ENCODE measurements at regions not wholly inside any gene's neighbourhood (a gene's known extent, or its start where the extent isn't known, plus 50 kb on each side); places are given as distances from the start of the nearest gene placed in this dataset.

- in situ Hi-C loops (cut with HindIII; ENCODE audit: low pct_ligation_motif_present, low pct_unique_long_range_greater_than_20kb, low sequenced_read_pairs) = no loop called here
- no peak for DNase-seq
Observed at GRCh38 chr2:107259408-107260195, 373.6 kb upstream of the ST6GAL2 start.

DNA sequence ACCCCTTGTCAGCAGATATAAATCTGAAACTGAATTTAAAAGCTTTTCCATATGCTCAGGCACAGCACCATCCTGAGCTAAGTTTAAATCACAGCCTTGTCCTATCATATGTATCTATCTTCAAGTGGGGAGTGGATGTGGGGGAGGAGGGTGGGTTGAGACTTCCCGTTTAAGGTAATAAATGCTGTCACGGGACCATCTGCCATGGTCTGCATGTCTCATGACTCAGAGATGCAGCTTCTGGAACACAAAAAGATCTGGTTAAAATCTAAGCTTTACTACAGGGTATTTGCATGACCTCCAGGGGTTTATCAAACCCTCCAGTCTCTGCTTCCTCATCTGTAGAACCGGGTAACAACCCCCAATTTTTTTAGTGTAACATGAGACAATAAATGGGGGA lies 377.7 kb upstream of the ST6GAL2 start:
- in situ Hi-C loops (cut with HindIII; ENCODE audit: low pct_ligation_motif_present, low pct_unique_long_range_greater_than_20kb, low sequenced_read_pairs) = no loop called here
- DNase-seq = no peak

- no peak for DNase-seq
Observed at GRCh38 chr2:107264184-107264583, 378.2 kb upstream of the ST6GAL2 start.

DNA sequence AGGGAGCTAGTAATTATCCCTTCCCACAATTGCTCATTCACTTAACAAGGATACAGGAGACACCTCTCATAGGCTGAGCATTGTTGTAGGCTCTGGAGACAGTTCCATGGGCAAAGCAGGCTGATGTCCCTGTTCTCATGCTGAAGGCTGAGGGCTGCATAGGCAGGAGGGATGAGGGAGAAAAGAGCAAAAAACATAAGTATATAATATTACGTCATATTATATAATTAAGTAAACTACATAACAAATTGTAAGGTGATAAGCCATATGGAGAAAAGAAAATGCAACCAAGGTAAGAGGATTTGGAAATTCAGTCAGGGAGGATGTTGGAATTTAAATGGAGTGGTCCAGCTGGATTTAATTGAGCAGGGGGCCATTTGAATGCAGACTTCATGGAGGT lies 380.6 kb upstream of the ST6GAL2 start:
- in situ Hi-C loops (cut with HindIII; ENCODE audit: low pct_ligation_motif_present, low pct_unique_long_range_greater_than_20kb, low sequenced_read_pairs) = no loop called here
- no peak for DNase-seq

More at GRCh38 chr2:107264184-107264583, 378.2 kb upstream of the ST6GAL2 start:
- in situ Hi-C loops (cut with HindIII; ENCODE audit: low pct_ligation_motif_present, low pct_unique_long_range_greater_than_20kb, low sequenced_read_pairs) = no loop called here

DNA sequence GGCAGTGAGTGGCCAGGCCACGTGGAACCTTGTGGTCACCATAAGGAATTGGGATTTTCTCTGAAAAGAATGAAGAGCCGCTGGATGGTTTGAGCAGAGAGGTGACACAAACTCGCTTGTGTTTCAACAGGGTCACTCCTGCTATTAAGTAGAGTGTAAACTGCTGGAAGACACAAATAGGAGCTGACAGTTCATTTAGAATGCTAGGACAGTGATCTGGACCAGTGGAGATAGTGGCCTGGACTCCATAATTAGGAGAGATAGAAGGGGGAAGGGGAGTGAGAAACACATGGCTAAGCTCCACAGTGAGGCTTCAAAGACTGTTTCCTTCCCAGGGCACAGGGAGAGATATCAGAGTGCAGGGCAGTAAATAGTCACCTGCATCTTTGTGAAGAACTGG lies 381.1 kb upstream of the ST6GAL2 start:
- in situ Hi-C loops (cut with HindIII; ENCODE audit: low pct_ligation_motif_present, low pct_unique_long_range_greater_than_20kb, low sequenced_read_pairs) = no loop called here

GRCh38 chr2:107276034-107276433 lies 390.1 kb upstream of the ST6GAL2 start:
- no peak for DNase-seq
- in situ Hi-C loops (cut with HindIII; ENCODE audit: low pct_ligation_motif_present, low pct_unique_long_range_greater_than_20kb, low sequenced_read_pairs) = no loop called here

More for the DNA sequence above, 381.1 kb upstream of the ST6GAL2 start:
- DNase-seq = no peak

DNA sequence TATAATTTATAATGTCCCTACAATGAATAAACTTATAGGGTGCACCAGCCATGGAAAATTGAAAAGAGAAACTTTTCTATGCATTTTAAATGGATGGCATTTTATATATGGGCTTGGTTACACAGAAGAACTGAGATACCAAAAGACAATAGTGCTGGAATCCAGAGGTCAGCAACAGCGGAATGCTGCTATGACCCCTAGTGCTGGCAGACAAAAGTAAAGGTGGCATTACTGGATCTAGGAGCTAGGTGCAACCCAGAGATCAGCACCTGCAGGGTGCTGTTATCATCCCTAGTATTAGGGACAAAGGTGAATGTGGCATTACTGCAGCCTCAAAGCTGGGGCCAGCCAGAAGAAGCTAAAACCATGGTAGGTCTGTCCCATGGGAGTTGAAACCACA lies 392.7 kb upstream of the ST6GAL2 start:
- in situ Hi-C loops (cut with HindIII; ENCODE audit: low pct_ligation_motif_present, low pct_unique_long_range_greater_than_20kb, low sequenced_read_pairs) = no loop called here
- DNase-seq = no peak

GRCh38 chr2:107281637-107282036 lies 395.7 kb upstream of the ST6GAL2 start:
- in situ Hi-C loops (cut with HindIII; ENCODE audit: low pct_ligation_motif_present, low pct_unique_long_range_greater_than_20kb, low sequenced_read_pairs) = no loop called here
- DNase-seq = no peak

GRCh38 chr2:107282135-107282534 lies 396.2 kb upstream of the ST6GAL2 start:
- DNase-seq = no peak
- in situ Hi-C loops (cut with HindIII; ENCODE audit: low pct_ligation_motif_present, low pct_unique_long_range_greater_than_20kb, low sequenced_read_pairs) = no loop called here

DNA sequence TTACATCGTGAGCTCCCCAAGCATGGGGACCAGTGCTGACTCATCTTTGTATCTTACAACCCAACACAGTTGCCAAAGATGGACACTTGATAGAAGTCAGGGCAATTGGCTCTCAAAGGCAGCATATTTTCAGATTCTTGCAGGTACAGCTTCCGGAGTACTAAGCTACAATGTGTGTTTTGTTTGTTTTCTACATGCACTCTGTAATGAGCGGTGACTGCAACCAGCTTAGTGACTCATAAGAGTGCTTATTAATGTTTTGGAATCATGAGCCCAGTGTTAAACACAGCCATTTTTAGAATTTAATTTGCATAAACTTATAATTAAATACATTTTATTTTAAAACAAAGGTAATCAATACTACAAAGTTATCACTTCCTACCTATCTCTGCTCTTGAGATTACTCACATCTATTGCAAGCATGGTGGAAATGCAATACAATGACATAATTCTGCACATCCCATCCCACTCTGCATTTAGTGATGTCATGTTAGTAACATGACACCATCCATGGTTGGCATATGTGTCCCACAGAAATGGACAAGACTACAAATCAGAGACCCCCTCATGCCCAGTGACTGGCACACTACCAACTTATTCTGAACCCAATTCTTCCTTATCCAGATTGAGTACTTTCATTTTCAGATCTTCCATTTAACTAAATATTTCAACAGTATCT lies 399.8 kb upstream of the ST6GAL2 start:
- in situ Hi-C loops (cut with HindIII; ENCODE audit: low pct_ligation_motif_present, low pct_unique_long_range_greater_than_20kb, low sequenced_read_pairs) = no loop called here
- DNase-seq = no peak

GRCh38 chr2:107290041-107290440 lies 404.1 kb upstream of the ST6GAL2 start:
- DNase-seq = no peak
- in situ Hi-C loops (cut with HindIII; ENCODE audit: low pct_ligation_motif_present, low pct_unique_long_range_greater_than_20kb, low sequenced_read_pairs) = no loop called here

DNA sequence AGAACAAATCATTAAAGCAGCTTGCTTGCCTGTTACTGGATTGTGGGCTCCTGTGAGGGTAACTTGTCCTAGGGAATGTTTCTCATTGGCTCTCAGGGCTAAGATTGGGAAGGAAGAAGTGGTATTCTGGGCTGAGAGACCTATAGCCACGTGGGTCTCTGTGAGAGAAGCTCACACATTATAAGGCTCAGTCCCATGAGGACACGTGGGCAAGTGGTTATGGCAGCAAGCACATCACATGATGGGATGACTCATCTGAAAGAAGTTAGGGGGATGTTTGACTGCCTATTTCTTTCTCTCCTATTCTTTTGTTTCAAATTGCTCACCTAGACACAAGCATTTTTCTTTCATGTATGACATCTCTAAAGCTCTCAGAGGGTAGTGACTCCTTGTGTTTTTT lies 418.0 kb upstream of the ST6GAL2 start:
- no peak for DNase-seq
- in situ Hi-C loops (cut with HindIII; ENCODE audit: low pct_ligation_motif_present, low pct_unique_long_range_greater_than_20kb, low sequenced_read_pairs) = no loop called here

- in situ Hi-C loops (cut with HindIII; ENCODE audit: low pct_ligation_motif_present, low pct_unique_long_range_greater_than_20kb, low sequenced_read_pairs) = no loop called here
- no peak for DNase-seq
Observed at GRCh38 chr2:107305966-107306365, 420.0 kb upstream of the ST6GAL2 start.

GRCh38 chr2:107306881-107307280 lies 420.9 kb upstream of the ST6GAL2 start:
- in situ Hi-C loops (cut with HindIII; ENCODE audit: low pct_ligation_motif_present, low pct_unique_long_range_greater_than_20kb, low sequenced_read_pairs) = no loop called here
- no peak for DNase-seq

- in situ Hi-C loops (cut with HindIII; ENCODE audit: low pct_ligation_motif_present, low pct_unique_long_range_greater_than_20kb, low sequenced_read_pairs) = no loop called here
Observed at GRCh38 chr2:107308835-107309234, 422.9 kb upstream of the ST6GAL2 start.

DNA sequence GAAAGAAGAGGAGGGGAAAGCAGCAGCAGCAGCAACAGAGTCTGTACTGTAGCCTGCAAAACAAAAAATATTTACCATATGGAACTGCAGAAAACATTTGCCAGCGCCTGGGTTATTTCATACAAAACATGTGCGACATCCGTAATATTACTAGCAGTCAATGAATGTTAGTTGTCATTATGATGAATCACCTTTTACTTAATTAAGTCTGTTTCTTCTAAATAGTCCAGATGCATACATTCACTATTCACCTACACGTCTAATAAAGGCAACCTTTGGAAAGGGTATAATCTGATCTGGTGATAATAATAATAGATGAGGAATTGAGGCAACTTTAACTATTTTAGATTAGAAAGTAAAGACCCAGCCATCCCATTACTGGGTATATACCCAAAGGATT lies 426.3 kb upstream of the ST6GAL2 start:
- no peak for DNase-seq
- in situ Hi-C loops (cut with HindIII; ENCODE audit: low pct_ligation_motif_present, low pct_unique_long_range_greater_than_20kb, low sequenced_read_pairs) = no loop called here

More at GRCh38 chr2:107308835-107309234, 422.9 kb upstream of the ST6GAL2 start:
- no peak for DNase-seq

- in situ Hi-C loops (cut with HindIII; ENCODE audit: low pct_ligation_motif_present, low pct_unique_long_range_greater_than_20kb, low sequenced_read_pairs) = no loop called here
- no peak for DNase-seq
Observed at GRCh38 chr2:107313316-107313715, 427.3 kb upstream of the ST6GAL2 start.

- in situ Hi-C loops (cut with HindIII; ENCODE audit: low pct_ligation_motif_present, low pct_unique_long_range_greater_than_20kb, low sequenced_read_pairs) = no loop called here
- no peak for DNase-seq
Observed at GRCh38 chr2:107320881-107321280, 434.9 kb upstream of the ST6GAL2 start.

- in situ Hi-C loops (cut with HindIII; ENCODE audit: low pct_ligation_motif_present, low pct_unique_long_range_greater_than_20kb, low sequenced_read_pairs) = no loop called here
- no peak for DNase-seq
Observed at GRCh38 chr2:107322416-107322815, 436.4 kb upstream of the ST6GAL2 start.

- DNase-seq = no peak
- in situ Hi-C loops (cut with HindIII; ENCODE audit: low pct_ligation_motif_present, low pct_unique_long_range_greater_than_20kb, low sequenced_read_pairs) = no loop called here
Observed at GRCh38 chr2:107323946-107324565, 438.1 kb upstream of the ST6GAL2 start.

Data from ACHN (cell line).